HEK293 (cell line): ENCODE measurements at regions not wholly inside any gene's neighbourhood (a gene's known extent, or its start where the extent isn't known, plus 50 kb on each side); places are given as distances from the start of the nearest gene placed in this dataset.

Experiments used
- CTCF ChIA-PET: fragments of 350-600 bp; formaldehyde crosslinking; extraction: SDS; loops from one replicate; lab custom pipeline; 2021; ENCODE audit warnings: antibody characterized with exemption; lab: Yijun Ruan, JAX
- POLR2A ChIA-PET: fragments of 300-600 bp; formaldehyde crosslinking; extraction: SDS; loops from one replicate; lab custom pipeline; 2020; ENCODE audit warnings: antibody characterized with exemption, inconsistent platforms; lab: Yijun Ruan, JAX
- H3K27ac ChIP-seq: fragments of 200-500 bp; sonication (Bioruptor generic); 2 replicates; pipeline ENCODE4 v1.5.1; 2014; ENCODE audit warnings: low read depth, low read length, control low read depth, inconsistent platforms; ENCODE audit errors: extremely low read depth
- H3K36me3 ChIP-seq, 2 experiments: fragments of 200-500 bp in 1 of 2; sonication (Bioruptor generic) in 1 of 2; 1 replicate in 1 of 2; 2 replicates in 1 of 2; pipeline ENCODE4 v1.5.1; 2014 to 2017; ENCODE audit warnings: inconsistent platforms in 2 of 2, low read length in 2 of 2; ENCODE audit not compliant: control insufficient read depth in 2 of 2, insufficient read depth in 1 of 2
- H3K4me1 ChIP-seq: fragments of 200-500 bp; sonication (Bioruptor generic); 2 replicates; pipeline ENCODE4 v1.5.1; 2014; ENCODE audit warnings: mild to moderate bottlenecking, low read length, inconsistent platforms; ENCODE audit not compliant: control insufficient read depth, insufficient read depth
- H3K4me3 ChIP-seq: 2 replicates; pipeline ENCODE4 v1.5.1; 2011; ENCODE audit warnings: low read depth, mild to moderate bottlenecking, control low read depth, low read length, moderate library complexity
- H3K9me3 ChIP-seq: fragments of 200-500 bp; sonication (Bioruptor generic); 2 replicates; pipeline ENCODE4 v1.5.1; 2014; ENCODE audit warnings: low read depth, low read length, inconsistent platforms; ENCODE audit not compliant: control insufficient read depth, insufficient read depth
- CTCF ChIP-seq: fragments of 450-650 bp; formaldehyde crosslinking; IDR thresholded peaks from 2 replicates; pipeline ENCODE4 v1.5.1; 2016; ENCODE audit warnings: missing biosample characterization, missing genetic modification characterization
- ELK4 ChIP-seq: IDR thresholded peaks from 2 replicates; pipeline ENCODE4 v1.6.1; 2011; ENCODE audit warnings: mild to moderate bottlenecking, low read depth, low read length, borderline replicate concordance
- KLF16 ChIP-seq: fragments of 450-650 bp; formaldehyde crosslinking; IDR thresholded peaks from 2 replicates; pipeline ENCODE4 v1.5.1; 2017; ENCODE audit warnings: missing biosample characterization, missing genetic modification characterization
- PRDM2 ChIP-seq: fragments of 450-650 bp; formaldehyde crosslinking; IDR thresholded peaks from 2 replicates; pipeline ENCODE4 v1.5.1; 2016; ENCODE audit warnings: missing biosample characterization, missing genetic modification characterization, borderline replicate concordance
- ZBTB26 ChIP-seq: fragments of 450-650 bp; formaldehyde crosslinking; optimal IDR thresholded peaks from 2 replicates; pipeline ENCODE3; 2016; ENCODE audit warnings: missing biosample characterization, mild to moderate bottlenecking, missing genetic modification characterization
- ZNF26 ChIP-seq: fragments of 450-650 bp; formaldehyde crosslinking; IDR thresholded peaks from 2 replicates; pipeline ENCODE4 v1.5.1; 2016; ENCODE audit warnings: missing biosample characterization, missing genetic modification characterization
- ZNF280C ChIP-seq: fragments of 450-650 bp; formaldehyde crosslinking; IDR thresholded peaks from 2 replicates; pipeline ENCODE4 v1.5.1; 2016; ENCODE audit warnings: missing biosample characterization, missing genetic modification characterization
- ZNF433 ChIP-seq: fragments of 450-650 bp; formaldehyde crosslinking; IDR thresholded peaks from 2 replicates; pipeline ENCODE4 v1.5.1; 2016; ENCODE audit warnings: missing biosample characterization, missing genetic modification characterization, low read depth
- ZNF488 ChIP-seq: fragments of 450-650 bp; formaldehyde crosslinking; IDR thresholded peaks from 2 replicates; pipeline ENCODE4 v1.5.1; 2016; ENCODE audit warnings: missing biosample characterization, missing genetic modification characterization
- ZSCAN18 ChIP-seq: fragments of 450-650 bp; formaldehyde crosslinking; IDR thresholded peaks from 2 replicates; pipeline ENCODE4 v1.5.1; 2016; ENCODE audit warnings: missing biosample characterization, missing genetic modification characterization
- ZSCAN4 ChIP-seq: fragments of 450-650 bp; formaldehyde crosslinking; IDR thresholded peaks from 2 replicates; pipeline ENCODE4 v1.5.1; 2017; ENCODE audit warnings: missing biosample characterization, missing genetic modification characterization

GRCh38 chr20:21862956-21863355 is 157.5 kb downstream of the PAX1 start:
- Histone ChIP-seq H3K27ac (no peak overlapping the region), H3K4me3 (no peak overlapping the region), H3K4me1 (no peaks in the 10 kb centered on the region), H3K9me3 (no peaks in the 10 kb centered on the region), H3K36me3 (no peaks in the 10 kb centered on the region)
- ChIA-PET POLR2A (no interaction called here), CTCF (no interaction called here)
- TF ChIP-seq ZSCAN4 (peak; percentile 55; the same call in 1 of the 2 replicates), ZNF488 (no peak)

GRCh38 chr20:21862259-21862946 is 156.9 kb downstream of the PAX1 start:
- no peak overlapping the region for H3K4me3 ChIP-seq
- no peaks in the 10 kb centered on the region for H3K4me1 ChIP-seq
- no peak overlapping the region for H3K27ac ChIP-seq
- POLR2A ChIA-PET = no interaction called here
- TF ChIP-seq CTCF (tag by site-specific recombination) = no peak
- no peak for TF ChIP-seq ZBTB26 (tag by site-specific recombination)
- TF ChIP-seq PRDM2 = no peak
- TF ChIP-seq, all 188 proteins: peak for 0
- Histone ChIP-seq H3K36me3 (no peaks in the 10 kb centered on the region), H3K9me3 (no peaks in the 10 kb centered on the region)
- CTCF ChIA-PET = interaction anchor here (0.6 kb wide), 1 partner anchor 197 kb away, joined by 4 read pairs; no protein-coding TSS in a partner anchor

- Histone ChIP-seq H3K4me3 (no peak overlapping the region), H3K36me3 (no peaks in the 10 kb centered on the region), H3K4me1 (no peaks in the 10 kb centered on the region), H3K9me3 (no peaks in the 10 kb centered on the region), H3K27ac (no peak overlapping the region)
- CTCF ChIA-PET = no interaction called here
- POLR2A ChIA-PET = no interaction called here
- TF ChIP-seq ZSCAN18 = no peak
- no peak for TF ChIP-seq ELK4
- TF ChIP-seq KLF16 = no peak
- no peak for TF ChIP-seq ZNF26
- no peak for TF ChIP-seq ZNF433 (tag by site-specific recombination)
- no peak for TF ChIP-seq ZNF280C (tag by site-specific recombination)
These were observed 135.5 kb downstream of the PAX1 start for GRCh38 chr20:21840991-21841390.
